SK-N-SH (cell line): ENCODE measurements at regions not wholly inside any gene's neighbourhood (a gene's known extent, or its start where the extent isn't known, plus 50 kb on each side); places are given as distances from the start of the nearest gene placed in this dataset.

Experiments
- CTCF ChIA-PET: fragments of 300-600, 350-600 bp; formaldehyde crosslinking; extraction: SDS; loops from one replicate; lab custom pipeline; 2021; lab: Yijun Ruan, JAX
- POLR2A ChIA-PET: fragments of 350-600 bp; sonication (Branson Sonifier 250); formaldehyde crosslinking; extraction: SDS; loops from one replicate; lab custom pipeline; 2020; ENCODE audit warnings: antibody characterized with exemption, inconsistent platforms; lab: Yijun Ruan, JAX
- DNase-seq: peaks from one replicate; pipeline ENCODE4 v3.0.0; 2012
- H2AFZ ChIP-seq: fragments of 200-600 bp; sonication (generic); 2 replicates; pipeline ENCODE4 v1.8.1; 2016; ENCODE audit warnings: antibody characterized with exemption, mild to moderate bottlenecking, low read depth
- H3F3A ChIP-seq: fragments of 200-600 bp; sonication (generic); replicated peaks from 2 replicates; pipeline ENCODE3; 2016; ENCODE audit warnings: antibody characterized with exemption, mild to moderate bottlenecking; ENCODE audit not compliant: insufficient read depth
- H3K27ac ChIP-seq, 2 experiments: fragments of 200-500 bp in 1 of 2; fragments of 200-600 bp in 1 of 2; sonication (Bioruptor generic) in 1 of 2; sonication (generic), shearing (Covaris generic) in 1 of 2; 2 replicates each; pipeline versions ENCODE4 v1.5.1 to v1.6.1; 2014 to 2016; ENCODE audit warnings: low read depth in 2 of 2, inconsistent platforms in 1 of 2, low read length in 1 of 2, mild to moderate bottlenecking in 1 of 2, mixed read lengths in 1 of 2
- H3K27me3 ChIP-seq: fragments of 200-600 bp; sonication (generic), shearing (Covaris generic); 2 replicates; pipeline ENCODE4 v1.6.1; 2016; ENCODE audit warnings: mixed run types; ENCODE audit not compliant: insufficient read depth
- H3K36me3 ChIP-seq, 2 experiments: fragments of 200-500 bp in 1 of 2; fragments of 200-600 bp in 1 of 2; sonication (Bioruptor generic) in 1 of 2; sonication (generic) in 1 of 2; replicated peaks in 1 of 2; 2 replicates each; pipeline versions ENCODE3 to v1.5.1; 2014 to 2016; ENCODE audit warnings: low read length in 1 of 2, mild to moderate bottlenecking in 1 of 2; ENCODE audit not compliant: insufficient read depth in 2 of 2, control insufficient read depth in 1 of 2
- H3K4me1 ChIP-seq, 2 experiments: fragments of 200-500 bp in 1 of 2; fragments of 200-600 bp in 1 of 2; sonication (Bioruptor generic) in 1 of 2; sonication (generic), shearing (Covaris generic) in 1 of 2; 2 replicates each; pipeline versions ENCODE4 v1.5.1 to v1.6.1; 2014 to 2016; ENCODE audit warnings: low read depth in 1 of 2, low read length in 1 of 2, mixed run types in 1 of 2; ENCODE audit not compliant: insufficient read depth in 2 of 2, control insufficient read depth in 1 of 2
- H3K4me2 ChIP-seq: fragments of 200-600 bp; sonication (generic), shearing (Covaris generic); 2 replicates; pipeline ENCODE4 v1.6.1; 2017; ENCODE audit warnings: mixed run types
- H3K4me3 ChIP-seq, 2 experiments: fragments of 200-500 bp in 1 of 2; fragments of 200-600 bp in 1 of 2; sonication (Bioruptor generic) in 1 of 2; sonication (generic), shearing (Covaris generic) in 1 of 2; 2 replicates each; pipeline versions ENCODE4 v1.5.1 to v1.8.1; 2014 to 2016; ENCODE audit warnings: low read depth in 2 of 2, inconsistent platforms in 1 of 2, low read length in 1 of 2, mild to moderate bottlenecking in 1 of 2, mixed read lengths in 1 of 2, moderate library complexity in 1 of 2
- H3K79me2 ChIP-seq: fragments of 200-600 bp; sonication (generic); 2 replicates; pipeline ENCODE4 v1.8.1; 2017; ENCODE audit warnings: mild to moderate bottlenecking; ENCODE audit not compliant: insufficient read depth
- H3K9ac ChIP-seq: fragments of 200-600 bp; sonication (generic); 2 replicates; pipeline ENCODE4 v1.6.1; 2017; ENCODE audit warnings: mixed run types
- H3K9me2 ChIP-seq: fragments of 200-600 bp; sonication (generic); 2 replicates; pipeline ENCODE4 v1.6.1; 2017; ENCODE audit warnings: mixed run types
- H3K9me3 ChIP-seq: fragments of 200-600 bp; sonication (generic); 2 replicates; pipeline ENCODE4 v1.6.1; 2017; ENCODE audit warnings: mixed run types, mild to moderate bottlenecking, moderate library complexity
- H4K20me1 ChIP-seq: fragments of 200-600 bp; sonication (generic); 2 replicates; pipeline ENCODE4 v1.6.1; 2017; ENCODE audit warnings: mild to moderate bottlenecking, mixed run types; ENCODE audit not compliant: insufficient read depth
- EP300 ChIP-seq, 2 experiments: IDR thresholded peaks; 2 replicates each; pipeline versions ENCODE4 v1.4.0 to v1.6.1; 2012; ENCODE audit warnings: borderline replicate concordance in 1 of 2, low read depth in 1 of 2, low read length in 1 of 2
- EZH2phosphoT487 ChIP-seq: fragments of 200-600 bp; sonication (generic); IDR thresholded peaks from 2 replicates; pipeline ENCODE4 v1.6.1; 2017; ENCODE audit warnings: low read depth, mixed run types, mild to moderate bottlenecking, antibody characterized with exemption, moderate library complexity, borderline replicate concordance
- FOSL2 ChIP-seq: IDR thresholded peaks from 2 replicates; pipeline ENCODE4 v1.4.0; 2012; ENCODE audit warnings: low read depth, mild to moderate bottlenecking, moderate library complexity, borderline replicate concordance
- FOXJ3 ChIP-seq: sonication (generic); formaldehyde crosslinking; IDR thresholded peaks from 2 replicates; pipeline ENCODE4 v1.5.1; 2020; ENCODE audit warnings: mild to moderate bottlenecking, missing genetic modification reagents
- FOXM1 ChIP-seq: IDR thresholded peaks from 2 replicates; pipeline ENCODE4 v1.4.0; 2012; ENCODE audit warnings: low read depth, mild to moderate bottlenecking
- GABPA ChIP-seq: IDR thresholded peaks from 2 replicates; pipeline ENCODE4 v1.4.0; 2012; ENCODE audit warnings: low read depth, mild to moderate bottlenecking
- JUND ChIP-seq: IDR thresholded peaks from 2 replicates; pipeline ENCODE4 v1.4.0; 2012
- MXI1 ChIP-seq: IDR thresholded peaks from 2 replicates; pipeline ENCODE4 v1.6.1; 2012; ENCODE audit warnings: mild to moderate bottlenecking, low read depth, low read length, improper control_type of control experiment
- NFIC ChIP-seq: IDR thresholded peaks from 2 replicates; pipeline ENCODE4 v1.4.0; 2012; ENCODE audit warnings: borderline replicate concordance
- NRF1 ChIP-seq: IDR thresholded peaks from 2 replicates; pipeline ENCODE4 v1.6.1; 2012; ENCODE audit warnings: low read depth, mild to moderate bottlenecking, low read length
- RFX5 ChIP-seq: IDR thresholded peaks from 2 replicates; pipeline ENCODE4 v1.6.1; 2012; ENCODE audit warnings: mild to moderate bottlenecking, improper control_type of control experiment, low read length
- RXRA ChIP-seq: IDR thresholded peaks from 2 replicates; pipeline ENCODE4 v1.4.0; 2012; ENCODE audit warnings: low read depth, mild to moderate bottlenecking, borderline replicate concordance
- TCF12 ChIP-seq: IDR thresholded peaks from 2 replicates; pipeline ENCODE4 v1.4.0; 2012
- TEAD4 ChIP-seq: IDR thresholded peaks from 2 replicates; pipeline ENCODE4 v1.4.0; 2012; ENCODE audit warnings: mild to moderate bottlenecking, borderline replicate concordance; ENCODE audit not compliant: insufficient read depth
- USF2 ChIP-seq: fragments of 150-350 bp; IDR thresholded peaks from 2 replicates; pipeline ENCODE4 v1.6.1; 2017; ENCODE audit warnings: antibody characterized with exemption, low read length, low read depth, borderline replicate concordance
- whole genome bisulfite sequencing: methylation state at CpG from one replicate; pipeline ENCODE4 v1.1.6; 2017; ENCODE audit warnings: low lambda C conversion rate; 5-methylcytosine and 5-hydroxymethylcytosine counted together
- TF ChIP-seq, protein P1 (sequence below): IDR thresholded peaks from 2 replicates; pipeline ENCODE4; 2012

DNA sequence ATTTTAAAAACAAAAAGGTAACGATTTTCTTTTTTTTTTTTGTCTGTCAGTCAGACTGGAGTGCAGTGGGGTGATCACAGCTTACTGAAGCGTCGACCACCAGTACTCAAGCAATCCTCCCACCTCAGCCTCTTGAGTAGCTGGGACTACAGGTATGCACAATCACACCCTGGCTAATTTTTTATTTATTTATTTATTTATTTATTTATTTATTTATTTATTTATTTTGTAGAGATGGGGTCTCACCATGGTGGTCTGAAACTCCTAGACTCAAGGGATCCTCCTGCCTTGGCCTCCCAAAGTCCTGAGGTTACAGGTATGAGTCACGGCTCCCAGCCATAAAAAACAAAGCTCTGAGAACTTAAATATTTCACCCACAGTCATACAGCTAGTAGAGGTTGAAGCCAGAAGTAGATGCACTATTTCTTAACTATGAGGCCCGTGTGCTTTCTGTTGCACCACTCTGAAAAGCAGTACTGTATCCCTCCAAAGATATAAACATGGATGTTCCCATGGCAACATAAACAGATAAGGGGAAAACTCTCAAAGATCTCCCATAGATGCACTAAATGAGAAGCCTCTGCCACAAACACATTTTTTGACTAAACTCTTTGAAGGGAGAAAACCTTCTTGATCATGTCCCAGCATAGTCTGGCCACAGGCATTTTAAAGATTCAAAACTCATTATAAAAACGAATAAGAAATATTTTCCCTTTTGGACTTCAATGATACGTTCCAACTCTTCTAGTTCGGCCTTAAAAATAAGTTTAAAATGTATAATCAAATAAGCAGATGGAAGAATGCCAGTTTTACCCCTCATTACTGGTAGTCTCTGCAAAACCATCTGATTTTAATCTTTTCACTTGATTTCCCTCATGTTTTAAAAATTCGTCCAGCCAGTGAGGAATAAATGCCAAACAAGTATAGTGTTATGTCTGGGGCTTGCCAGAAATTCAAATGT, 162.3 kb upstream of the ARHGEF26 start (continued):
- TF ChIP-seq RXRA (no peak), RFX5 (no peak)
- TF ChIP-seq, all 33 proteins: peak for 0

GRCh38 chr3:153960458-153961074, 160.6 kb upstream of the ARHGEF26 start:
- Histone ChIP-seq H3K79me2 (no peaks in the 10 kb centered on the region), H3F3A (no peaks in the 10 kb centered on the region), H3K27ac (no peak overlapping the region), H4K20me1 (no peaks in the 10 kb centered on the region), H3K9me3 (no peaks in the 10 kb centered on the region), H3K36me3 (no peaks in the 10 kb centered on the region), H3K4me2 (no peak overlapping the region), H3K27me3 (no peaks in the 10 kb centered on the region), H2AFZ (no peak overlapping the region), H3K4me1 (peaks cover 0 to 2% of the 10 kb centered on the region in 2 experiments; a peak in 2 of 4 replicates), H3K4me3 (no peak overlapping the region), H3K9me2 (no peaks in the 10 kb centered on the region), H3K9ac (no peak overlapping the region)
- 38% methylated on average over 3 of the region's 3 CpGs for WGBS
- DNase-seq = no peak
- ChIA-PET CTCF (interaction anchor here (1.6 kb wide), 1 partner anchor 10 kb away, joined by 7 read pairs; no protein-coding TSS in a partner anchor), POLR2A (no interaction called here)
- TF ChIP-seq EP300 (IDR thresholded peaks at IDR 0.05; ENCODE audit: borderline replicate concordance in 1 of 2, low read depth in 1 of 2, low read length in 1 of 2) (no peak), FOSL2 (no peak), EZH2phosphoT487 (no peak), JUND (no peak), FOXM1 (no peak)
- TF ChIP-seq, protein P1, sequence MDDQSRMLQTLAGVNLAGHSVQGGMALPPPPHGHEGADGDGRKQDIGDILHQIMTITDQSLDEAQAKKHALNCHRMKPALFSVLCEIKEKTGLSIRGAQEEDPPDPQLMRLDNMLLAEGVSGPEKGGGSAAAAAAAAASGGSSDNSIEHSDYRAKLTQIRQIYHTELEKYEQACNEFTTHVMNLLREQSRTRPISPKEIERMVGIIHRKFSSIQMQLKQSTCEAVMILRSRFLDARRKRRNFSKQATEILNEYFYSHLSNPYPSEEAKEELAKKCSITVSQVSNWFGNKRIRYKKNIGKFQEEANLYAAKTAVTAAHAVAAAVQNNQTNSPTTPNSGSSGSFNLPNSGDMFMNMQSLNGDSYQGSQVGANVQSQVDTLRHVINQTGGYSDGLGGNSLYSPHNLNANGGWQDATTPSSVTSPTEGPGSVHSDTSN = no peak

DNA sequence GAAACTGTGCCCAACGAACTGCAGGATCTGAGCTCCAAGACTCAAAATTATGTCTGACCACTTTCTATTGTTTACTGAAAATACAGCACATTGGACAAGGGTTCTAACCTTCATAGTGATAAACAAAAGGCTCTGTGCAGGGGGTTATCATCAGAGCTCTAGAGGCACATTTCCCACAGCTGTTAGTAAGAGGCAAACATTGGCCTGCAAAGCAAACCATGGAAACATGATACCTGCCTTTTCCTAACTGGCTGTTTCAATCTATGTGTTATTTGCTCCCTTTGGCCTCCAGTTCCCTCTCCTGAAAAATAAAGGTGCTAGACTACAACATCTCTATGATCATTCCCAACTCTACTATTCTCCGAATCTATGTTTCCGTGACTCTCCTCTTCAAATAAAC, 159.7 kb upstream of the ARHGEF26 start:
- no peaks in the 10 kb centered on the region for H3K9me2 ChIP-seq
- no peaks in the 10 kb centered on the region for H3K36me3 ChIP-seq
- DNase-seq = no peak
- no peak overlapping the region for H3K27ac ChIP-seq
- peaks cover 0 to 2% of the 10 kb centered on the region in 2 experiments; a peak in 2 of 4 replicates for H3K4me1 ChIP-seq
- CTCF ChIA-PET = interaction anchor here (1.6 kb wide), 1 partner anchor 9 kb away, joined by 7 read pairs; no protein-coding TSS in a partner anchor
- no peak overlapping the region for H3K4me2 ChIP-seq
- WGBS = 61% methylated on average over 3 of the region's 3 CpGs
- no peak overlapping the region for H3K9ac ChIP-seq
- no peak overlapping the region for H2AFZ ChIP-seq
- no peaks in the 10 kb centered on the region for H3K9me3 ChIP-seq
- POLR2A ChIA-PET = interaction anchor here (0.6 kb wide), 1 partner anchor 773 kb away, joined by 3 read pairs; no protein-coding TSS in a partner anchor
- no peak for TF ChIP-seq TCF12
- no peak for TF ChIP-seq EP300 (IDR thresholded peaks at IDR 0.05; ENCODE audit: borderline replicate concordance in 1 of 2, low read depth in 1 of 2, low read length in 1 of 2)
- TF ChIP-seq TEAD4 = no peak
- no peak for TF ChIP-seq RXRA
- no peak for TF ChIP-seq GABPA
- no peak for TF ChIP-seq MXI1
- TF ChIP-seq NFIC = no peak
- no peak for TF ChIP-seq NRF1
- no peak for TF ChIP-seq USF2
- no peak for TF ChIP-seq RFX5
- TF ChIP-seq FOXJ3 (CRISPR knock-in tag) = no peak
- TF ChIP-seq, all 33 proteins: peak for 0
- H3K4me3 ChIP-seq = no peak overlapping the region
- no peaks in the 10 kb centered on the region for H3K79me2 ChIP-seq
- H3F3A ChIP-seq = no peaks in the 10 kb centered on the region
- H3K27me3 ChIP-seq = no peaks in the 10 kb centered on the region
- no peaks in the 10 kb centered on the region for H4K20me1 ChIP-seq
